HFF-Myc (cell line): ENCODE measurements at regions not wholly inside any gene's neighbourhood (a gene's known extent, or its start where the extent isn't known, plus 50 kb on each side); places are given as distances from the start of the nearest gene placed in this dataset.

ENCODE experiments used
- DNase-seq: peaks from one replicate; pipeline ENCODE4 v3.0.0-alpha.2; 2011; ENCODE audit warnings: low read depth; ENCODE audit errors: extremely low read depth
- H3K4me3 ChIP-seq: replicated peaks from 2 replicates; pipeline ENCODE4 v1.5.1; 2011; ENCODE audit warnings: low read depth, mild to moderate bottlenecking, control low read depth, low read length
- CTCF ChIP-seq: IDR thresholded peaks from 2 replicates; pipeline ENCODE4 v1.5.1; 2012; ENCODE audit warnings: mild to moderate bottlenecking, low read depth, low read length, control low read depth; ENCODE audit errors: missing control alignments

GRCh38 chr22:22802339-22802970 lies 85.2 kb upstream of the IGLL5 start:
- TF ChIP-seq CTCF: peak; percentile 19
- H3K4me3 ChIP-seq: no peak overlapping the region
- DNase-seq: no peak

- H3K4me3 ChIP-seq: no peak overlapping the region
- TF ChIP-seq CTCF: no peak
- no peak for DNase-seq
Measured at GRCh38 chr22:22803285-22803853, 84.2 kb upstream of the IGLL5 start.

GRCh38 chr22:22810018-22810427 lies 77.6 kb upstream of the IGLL5 start:
- TF ChIP-seq CTCF: peak; percentile 96
- DNase-seq: no peak
- no peak overlapping the region for H3K4me3 ChIP-seq

GRCh38 chr22:22810471-22810870 lies 77.1 kb upstream of the IGLL5 start:
- no peak overlapping the region for H3K4me3 ChIP-seq
- DNase-seq: no peak
- TF ChIP-seq CTCF: no peak

GRCh38 chr22:22811016-22812009 lies 76.3 kb upstream of the IGLL5 start:
- H3K4me3 ChIP-seq: no peak overlapping the region
- no peak for DNase-seq
- TF ChIP-seq CTCF: no peak

GRCh38 chr22:22812031-22812905 lies 75.3 kb upstream of the IGLL5 start:
- DNase-seq: no peak
- H3K4me3 ChIP-seq: no peak overlapping the region
- no peak for TF ChIP-seq CTCF
